ENCODE measurements at regions not wholly inside any gene's neighbourhood (a gene's known extent, or its start where the extent isn't known, plus 50 kb on each side); places are given as distances from the start of the nearest gene placed in this dataset.
A peak's percentile ranks its signal among the peaks of the same experiment; 100 is the strongest.
"Not testable (repeated sequence)": the region's sequence is repeated elsewhere in the genome, so short reads cannot be mapped to it uniquely, and the experiment has no call there.

- no peak for DNase-seq (ENCODE audit: low spot score)
These were observed 405.9 kb upstream of the BTBD3 start for GRCh38 chr20:11511821-11512220.

GRCh38 chr20:11513241-11513745, 404.4 kb upstream of the BTBD3 start:
- DNase-seq (ENCODE audit: low spot score) = not testable (repeated sequence)

DNA sequence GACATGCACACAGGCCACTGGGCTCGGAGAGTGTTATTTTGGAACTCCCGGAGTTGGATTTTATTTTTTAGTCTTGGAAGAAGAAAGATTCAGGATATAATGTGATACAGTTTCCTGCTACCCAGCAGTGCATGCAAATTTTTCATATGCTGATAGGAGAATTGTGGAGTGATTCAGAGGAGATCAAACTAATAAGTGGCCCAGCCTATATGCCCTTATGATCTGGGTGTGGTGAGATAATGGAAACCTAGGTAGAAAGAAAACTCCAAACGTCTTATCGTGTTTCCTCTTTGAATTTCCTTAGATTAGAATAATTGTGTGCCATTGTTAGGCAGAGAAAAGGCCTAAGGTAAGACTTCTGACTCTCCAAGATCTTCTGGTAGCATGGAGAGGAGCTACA, 401.2 kb upstream of the BTBD3 start:
- DNase-seq (ENCODE audit: low spot score) = no peak

- DNase-seq (ENCODE audit: low spot score) = no peak
These were observed 397.1 kb upstream of the BTBD3 start for GRCh38 chr20:11520596-11520995.

DNA sequence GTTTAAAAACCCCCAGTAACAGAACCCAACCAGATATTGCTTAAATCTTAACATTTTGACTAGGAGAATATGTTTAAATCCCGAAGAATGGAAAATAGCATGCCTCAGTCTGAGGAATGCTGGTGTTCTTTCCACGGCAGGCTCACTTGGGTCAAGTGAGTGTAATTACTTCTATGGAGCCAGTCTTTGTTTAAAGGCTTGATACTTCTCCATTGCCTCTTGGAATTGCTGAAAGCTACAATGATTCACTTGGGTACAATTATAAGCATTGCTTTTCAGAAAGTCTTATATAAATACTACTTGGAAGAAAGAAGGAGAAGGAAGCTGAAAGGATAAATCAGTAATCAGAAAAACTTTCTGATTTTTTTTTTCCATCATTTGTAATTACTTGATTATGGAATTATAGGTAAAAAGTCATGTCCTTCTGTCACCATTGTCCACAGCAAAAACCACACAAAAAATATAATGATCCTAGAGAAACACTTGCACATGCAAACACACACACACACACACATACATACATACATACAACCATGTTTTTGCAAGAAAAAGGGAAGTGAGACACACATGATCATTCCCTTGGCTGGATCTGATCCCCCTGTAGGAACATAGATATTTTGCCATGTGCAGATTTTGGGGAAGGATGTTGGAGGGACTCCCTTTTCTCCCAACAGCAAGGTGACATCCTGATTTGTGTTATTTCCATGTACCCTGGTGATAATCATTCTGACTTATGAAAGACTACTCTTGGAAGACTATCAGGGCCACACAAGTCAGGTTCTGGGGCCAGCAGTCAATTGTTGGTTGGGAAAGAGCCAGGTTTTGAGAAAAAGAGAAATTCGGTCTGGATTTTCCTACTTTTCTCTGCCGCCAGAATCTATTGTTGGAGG, 396.0 kb upstream of the BTBD3 start:
- no peak for DNase-seq (ENCODE audit: low spot score)

DNA sequence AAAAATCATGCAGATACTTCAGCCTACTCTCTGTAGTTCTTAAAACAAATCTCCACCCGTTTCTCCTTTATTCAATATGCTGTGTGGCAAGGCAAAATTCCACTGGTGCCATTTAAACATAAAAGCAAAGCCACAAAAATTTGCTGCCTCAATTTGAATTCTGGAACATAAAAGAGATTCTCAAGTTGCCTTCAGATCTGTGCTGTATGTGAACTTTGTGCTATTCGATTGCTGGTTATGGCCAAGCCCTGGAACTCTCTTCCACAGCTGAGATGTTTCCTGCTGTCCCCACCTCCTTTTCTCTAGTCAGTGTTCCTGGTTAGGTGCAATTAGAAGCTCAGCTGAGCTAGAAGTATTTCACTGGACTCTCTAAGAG, 395.3 kb upstream of the BTBD3 start:
- DNase-seq (ENCODE audit: low spot score) = no peak

- DNase-seq (ENCODE audit: low spot score) = no peak
These were observed 388.6 kb upstream of the BTBD3 start for GRCh38 chr20:11529047-11529446.

DNA sequence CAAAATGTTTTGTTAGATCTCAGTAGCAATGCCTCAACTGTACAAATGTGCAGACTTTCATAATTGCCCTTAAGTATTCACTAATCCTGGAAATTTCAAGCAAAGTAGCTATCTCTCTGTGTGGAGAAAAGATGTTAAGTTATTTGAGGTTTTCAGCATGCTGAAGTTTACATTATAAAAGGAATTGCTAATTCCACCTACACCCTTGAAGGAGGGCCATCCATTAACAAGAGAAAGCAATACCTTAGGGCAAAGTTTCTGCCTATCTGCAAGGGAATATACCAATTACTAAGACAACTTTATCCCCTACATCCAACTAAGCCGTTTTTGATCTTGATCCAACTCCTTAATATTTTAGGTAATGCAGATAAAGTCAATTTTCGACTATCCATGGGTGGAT, 380.7 kb upstream of the BTBD3 start:
- no peak for DNase-seq (ENCODE audit: low spot score)

DNA sequence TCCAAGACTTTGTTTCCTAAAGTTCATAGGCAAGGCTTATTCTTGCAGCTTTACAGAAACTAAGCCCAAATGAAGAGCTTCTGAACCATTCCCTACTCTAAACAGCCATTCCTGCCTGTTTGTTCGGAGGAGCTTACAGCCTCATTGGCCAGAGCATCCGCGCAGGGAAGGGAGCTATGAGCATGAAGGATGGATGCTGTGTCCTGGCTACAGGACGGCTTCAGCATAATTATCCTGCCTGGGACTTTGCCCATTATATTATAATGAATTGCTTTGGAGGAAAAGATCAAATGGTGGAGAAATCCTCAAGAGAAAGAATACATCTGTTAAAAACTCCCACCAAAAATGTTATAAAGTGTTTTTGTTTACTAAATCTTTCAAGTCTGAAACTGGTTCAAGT, 378.2 kb upstream of the BTBD3 start:
- no peak for DNase-seq (ENCODE audit: low spot score)

DNA sequence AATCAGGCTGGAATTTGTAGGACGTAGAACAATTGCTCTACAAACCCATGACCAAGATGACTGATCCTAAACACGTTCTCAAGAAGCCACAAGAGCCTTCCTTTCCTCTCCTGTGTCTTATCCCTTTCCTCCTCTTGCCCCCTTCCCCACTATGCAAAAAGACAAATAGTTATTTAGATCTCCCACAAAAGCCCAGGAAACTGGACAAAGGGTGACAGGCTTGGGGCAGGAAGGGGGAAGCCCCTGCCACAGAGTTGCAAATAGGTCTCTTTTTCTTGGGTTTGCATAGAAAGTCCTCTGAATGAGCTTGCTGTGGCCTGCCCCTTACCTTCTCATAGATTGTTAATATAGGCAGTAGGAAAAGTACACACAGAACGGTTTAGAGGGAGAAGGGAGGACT, 377.1 kb upstream of the BTBD3 start:
- DNase-seq (ENCODE audit: low spot score) = no peak

DNA sequence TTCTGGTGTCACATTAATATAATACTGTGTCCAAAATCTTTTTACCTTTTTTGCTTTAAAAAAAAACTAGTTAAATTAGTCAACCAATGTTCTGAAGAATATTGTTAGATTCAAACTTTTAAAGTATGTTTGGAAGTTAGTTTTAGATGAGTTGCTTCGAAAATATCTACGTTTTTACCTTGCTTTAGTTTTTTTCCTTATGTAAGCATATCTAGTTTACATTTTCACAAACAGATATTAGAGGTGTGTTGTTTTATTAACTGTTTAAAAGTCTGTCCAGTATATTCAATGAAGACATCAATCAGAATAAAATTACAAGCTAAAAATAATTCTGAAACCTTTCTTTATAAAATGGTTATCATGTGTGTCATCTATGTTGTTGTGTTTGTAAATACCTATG, 375.0 kb upstream of the BTBD3 start:
- DNase-seq (ENCODE audit: low spot score) = no peak

DNA sequence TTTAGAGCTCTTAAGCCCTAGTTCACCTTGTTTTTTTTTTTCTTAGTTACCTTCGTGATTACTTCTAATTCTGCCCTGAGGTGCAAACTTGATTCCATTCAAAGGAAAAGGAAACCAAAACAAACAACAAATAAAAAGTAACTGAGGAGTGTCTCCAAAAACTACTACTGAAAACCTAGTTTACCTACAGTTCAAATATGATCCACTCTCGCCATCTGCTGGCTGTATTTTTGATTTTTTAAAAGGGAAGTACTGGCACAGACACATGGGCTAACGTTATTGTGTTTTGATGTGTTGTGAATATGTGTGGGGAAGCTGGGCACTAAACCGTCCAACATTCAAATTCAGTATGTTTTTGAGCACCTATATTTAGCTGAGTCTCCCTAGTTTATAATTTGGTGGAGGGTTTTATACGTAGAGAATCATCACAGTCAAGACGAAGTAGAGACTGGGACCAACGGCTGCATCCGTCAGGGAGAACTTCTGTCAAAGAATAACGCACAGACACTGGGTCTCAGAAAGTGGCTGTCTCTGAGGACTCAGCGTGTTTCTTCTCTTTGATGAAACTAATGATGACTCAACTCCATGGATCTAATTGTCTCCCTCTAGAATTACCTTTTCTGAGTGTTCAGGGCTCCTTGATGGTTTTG, 373.5 kb upstream of the BTBD3 start:
- peak; percentile 73 for DNase-seq (ENCODE audit: low spot score)

DNA sequence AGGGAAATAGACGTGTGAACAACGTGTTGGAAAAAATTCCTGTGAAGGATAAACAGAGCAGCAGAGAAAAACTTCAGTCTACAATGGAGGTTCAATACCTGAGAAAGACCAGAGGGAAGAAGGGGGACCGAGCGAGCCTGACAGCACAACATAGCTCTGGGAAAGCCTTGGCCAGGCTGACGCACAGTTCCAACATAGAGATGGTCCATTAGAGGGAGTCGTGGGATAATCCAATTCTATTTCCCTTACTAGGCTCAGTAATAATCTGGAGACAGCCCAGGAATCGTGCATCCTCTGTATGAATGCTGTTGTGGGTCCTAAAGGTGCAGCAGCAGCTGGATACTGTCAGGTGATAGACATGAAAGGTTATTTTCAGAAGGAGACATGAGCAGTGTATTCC, 370.8 kb upstream of the BTBD3 start:
- DNase-seq (ENCODE audit: low spot score) = no peak

DNA sequence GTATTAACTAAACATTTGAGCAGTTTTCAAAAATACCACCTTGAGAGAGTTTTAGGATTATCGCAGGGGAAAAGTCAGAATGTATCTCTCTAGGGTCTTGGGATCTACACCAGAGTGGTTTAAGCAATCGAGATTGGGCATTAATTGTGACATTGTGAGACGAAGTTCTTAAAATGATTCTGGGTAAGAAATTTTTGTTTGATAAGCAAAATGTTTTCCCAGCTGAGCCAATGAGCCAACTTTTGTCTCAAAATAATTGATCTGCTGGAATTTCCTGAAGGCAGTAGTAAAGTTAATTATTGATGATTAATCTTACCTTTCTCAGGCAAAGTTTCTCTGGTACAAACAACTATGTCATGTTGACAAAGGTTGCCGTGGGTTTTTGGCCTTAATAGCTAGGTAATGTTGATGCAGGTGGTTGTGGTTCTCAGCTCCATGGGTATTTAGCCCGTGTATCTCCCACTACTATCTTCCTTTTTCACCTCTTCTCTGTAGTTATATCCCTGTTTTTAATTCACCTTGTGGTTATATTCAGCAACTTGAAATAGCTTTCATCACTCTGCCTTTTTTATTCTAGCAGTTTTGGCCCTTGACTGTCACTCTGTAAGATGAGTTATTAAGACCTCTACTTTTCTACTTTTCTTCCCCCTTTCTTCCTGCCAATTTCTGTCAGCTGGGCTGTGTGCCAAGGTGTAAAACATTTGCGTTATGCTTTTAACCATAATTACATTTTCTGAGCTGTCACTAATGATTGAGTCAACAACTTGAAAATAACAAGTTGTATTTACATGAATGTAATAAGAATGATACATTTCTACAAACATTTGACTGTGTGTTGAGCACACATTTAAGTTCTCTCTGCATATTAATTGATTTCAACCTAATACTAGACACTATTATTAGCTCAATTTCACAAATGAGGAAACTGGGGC, 368.3 kb upstream of the BTBD3 start:
- no peak for DNase-seq (ENCODE audit: low spot score)

GRCh38 chr20:11550657-11551338, 366.9 kb upstream of the BTBD3 start:
- DNase-seq (ENCODE audit: low spot score) = no peak

DNA sequence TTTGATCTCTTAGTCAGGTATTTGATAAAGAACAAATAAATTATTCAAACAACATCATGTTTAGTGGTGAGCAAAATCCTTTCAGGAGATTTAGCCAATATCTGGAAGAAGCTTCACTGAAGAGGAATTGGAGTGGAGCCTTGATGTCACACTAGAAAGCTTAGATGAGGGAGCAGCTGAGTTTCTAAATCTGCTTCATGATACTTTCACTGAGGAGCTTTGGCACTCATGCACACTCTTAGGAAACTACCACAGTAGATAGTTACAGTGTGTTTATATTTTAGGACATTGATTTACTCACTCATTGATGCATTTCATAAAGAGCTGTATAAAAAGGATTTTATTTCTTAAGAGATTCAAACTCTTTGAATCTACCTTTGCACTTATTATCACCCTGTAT, 366.2 kb upstream of the BTBD3 start:
- DNase-seq (ENCODE audit: low spot score) = no peak

- DNase-seq (ENCODE audit: low spot score) = no peak
These were observed 364.1 kb upstream of the BTBD3 start for GRCh38 chr20:11553603-11554002.

GRCh38 chr20:11555510-11555909, 362.2 kb upstream of the BTBD3 start:
- no peak for DNase-seq (ENCODE audit: low spot score)

DNA sequence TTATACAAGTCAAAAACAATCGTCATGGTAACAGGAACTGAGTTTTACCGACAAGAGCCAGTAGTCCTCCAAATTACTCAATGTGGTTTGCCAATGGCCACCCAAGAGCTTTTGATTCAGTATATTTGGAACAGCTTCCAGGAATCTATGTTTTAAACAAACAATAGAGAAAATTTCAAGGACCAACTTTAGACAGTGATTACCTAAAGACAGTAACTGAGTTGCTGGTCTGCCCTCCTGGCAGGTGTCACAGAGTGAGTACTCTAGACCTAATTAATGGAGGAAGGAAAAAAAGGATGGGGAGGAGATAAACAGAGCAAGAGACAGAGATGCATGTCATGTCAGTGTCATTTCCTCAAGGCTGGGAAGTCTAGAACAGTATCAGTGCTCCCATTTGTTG, 361.3 kb upstream of the BTBD3 start:
- DNase-seq (ENCODE audit: low spot score) = no peak

GRCh38 chr20:11564491-11564890, 353.2 kb upstream of the BTBD3 start:
- DNase-seq (ENCODE audit: low spot score) = no peak

DNA sequence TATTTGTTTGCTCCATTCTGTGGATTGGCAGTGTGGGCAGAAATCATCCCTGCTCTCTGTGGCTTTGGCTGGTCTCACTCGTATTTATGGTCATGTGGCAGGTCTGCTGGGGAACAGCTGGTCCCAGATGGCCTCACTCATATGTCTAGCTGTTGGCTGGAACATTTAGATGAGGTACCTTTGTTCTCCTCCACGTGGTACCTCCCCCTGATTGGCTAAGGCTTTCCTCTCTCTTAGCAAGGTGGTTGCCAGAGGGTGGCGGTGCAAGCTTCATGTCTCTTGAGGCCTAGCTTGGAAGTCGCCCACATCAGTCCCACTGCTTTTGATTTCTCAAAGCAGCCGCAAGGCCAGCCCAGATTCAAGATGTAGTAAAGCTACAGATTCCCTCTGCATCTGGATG, 348.5 kb upstream of the BTBD3 start:
- DNase-seq (ENCODE audit: low spot score) = no peak

GRCh38 chr20:11573507-11573906, 344.2 kb upstream of the BTBD3 start:
- no peak for DNase-seq (ENCODE audit: low spot score)

All from NAMALWA (cell line).